DMS79 (cell line): ENCODE measurements at regions not wholly inside any gene's neighbourhood (a gene's known extent, or its start where the extent isn't known, plus 50 kb on each side); places are given as distances from the start of the nearest gene placed in this dataset.

Experiments used
- DNase-seq: peaks from one replicate; lab custom pipeline; 2025; lab: John Stamatoyannopoulos, UW

DNA sequence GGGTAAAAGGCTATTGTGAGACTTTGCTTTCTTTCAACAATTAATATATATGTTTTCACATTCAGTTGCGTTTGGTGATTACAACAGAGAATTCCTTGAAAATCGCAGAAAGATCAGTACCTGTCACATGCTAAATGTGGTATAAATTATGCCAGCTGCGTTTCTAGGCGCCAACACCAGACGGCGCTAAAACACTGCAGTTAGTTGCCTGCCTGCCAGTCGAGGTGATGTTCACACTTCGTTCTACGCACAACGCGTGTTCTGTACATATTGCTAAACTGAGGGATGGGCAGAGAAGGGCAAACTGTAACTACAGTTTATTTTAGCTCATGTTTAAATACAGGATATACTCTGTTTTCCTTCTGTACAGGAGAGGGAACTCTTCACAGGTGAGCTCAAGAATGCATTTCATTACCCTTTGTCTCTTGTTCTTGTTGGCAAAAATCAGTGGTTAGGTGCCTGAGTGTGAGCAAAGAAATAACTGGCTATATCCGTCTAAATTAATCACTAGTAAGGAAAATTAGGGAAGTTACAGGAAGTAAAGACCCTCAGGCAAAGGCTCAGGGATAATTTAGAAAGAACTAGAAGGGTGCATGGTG is 100.1 kb upstream of the RGS17 start:
- no peak for DNase-seq

DNA sequence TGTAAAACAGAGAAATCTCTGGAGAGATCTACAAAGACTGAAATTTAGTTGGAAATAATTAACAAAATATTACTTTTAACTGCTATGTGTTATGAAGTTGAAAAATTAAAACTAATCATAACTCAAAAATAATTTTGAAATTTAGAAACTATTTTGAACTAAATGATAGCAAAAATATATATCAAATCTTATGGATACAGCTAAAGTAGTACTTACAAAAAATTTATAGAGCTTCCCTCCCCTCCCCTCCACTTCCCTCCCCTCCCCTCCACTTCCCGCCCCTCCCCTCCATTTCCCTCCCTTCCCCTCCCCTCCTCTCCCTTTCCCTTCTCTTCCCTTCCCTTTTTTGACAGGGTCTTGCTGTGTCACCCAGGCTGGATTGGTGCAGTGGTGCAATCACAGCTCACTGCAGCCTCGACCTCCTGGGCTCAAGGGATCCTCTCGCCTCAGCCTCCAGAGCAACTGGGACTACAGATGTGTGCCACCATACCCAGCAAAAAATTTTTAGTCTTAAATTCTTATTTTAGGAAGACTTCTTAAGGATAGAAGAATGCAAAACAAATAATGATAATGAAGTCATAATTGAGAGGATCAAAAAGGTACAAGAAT is 87.2 kb upstream of the RGS17 start:
- DNase-seq: no peak

DNA sequence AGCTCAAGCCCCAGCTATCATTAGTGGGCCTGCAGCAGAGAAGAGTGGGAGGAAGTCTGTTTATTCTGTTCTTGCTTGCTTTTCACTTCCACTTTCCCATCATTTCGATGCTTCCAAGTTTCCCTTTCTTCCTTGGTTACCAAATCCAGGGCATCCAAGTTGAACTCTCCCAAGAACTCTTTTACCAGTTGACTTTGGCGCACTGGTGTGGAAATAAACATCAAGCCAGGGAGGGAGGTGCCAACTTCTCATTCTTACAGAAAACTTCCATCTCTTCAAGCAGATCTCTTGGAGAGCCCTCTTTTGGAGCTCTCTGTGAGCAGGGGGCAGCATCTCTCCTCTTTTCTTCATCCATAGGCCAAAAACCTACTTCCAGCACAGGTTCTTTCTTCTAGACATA is 85.7 kb upstream of the RGS17 start:
- DNase-seq: no peak

DNA sequence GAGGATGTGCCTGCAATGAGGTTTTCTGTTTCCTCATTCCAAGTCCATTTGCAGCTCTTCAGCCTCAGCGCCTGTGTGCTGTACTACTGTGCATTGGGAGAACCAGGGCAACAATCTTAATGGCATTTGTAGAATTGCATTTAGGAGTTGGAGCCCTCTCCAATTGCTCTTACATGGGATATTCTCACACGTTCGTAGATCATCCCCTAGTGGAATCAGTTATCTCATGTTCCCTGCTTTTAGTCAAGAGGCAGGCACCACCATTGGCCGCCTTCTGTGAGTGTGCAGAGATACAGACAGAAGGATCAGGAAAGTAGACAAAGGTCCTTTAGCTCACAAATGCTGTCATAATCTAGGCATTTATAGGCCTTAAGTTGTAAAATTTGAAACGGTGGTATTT is 84.2 kb upstream of the RGS17 start:
- no peak for DNase-seq

DNA sequence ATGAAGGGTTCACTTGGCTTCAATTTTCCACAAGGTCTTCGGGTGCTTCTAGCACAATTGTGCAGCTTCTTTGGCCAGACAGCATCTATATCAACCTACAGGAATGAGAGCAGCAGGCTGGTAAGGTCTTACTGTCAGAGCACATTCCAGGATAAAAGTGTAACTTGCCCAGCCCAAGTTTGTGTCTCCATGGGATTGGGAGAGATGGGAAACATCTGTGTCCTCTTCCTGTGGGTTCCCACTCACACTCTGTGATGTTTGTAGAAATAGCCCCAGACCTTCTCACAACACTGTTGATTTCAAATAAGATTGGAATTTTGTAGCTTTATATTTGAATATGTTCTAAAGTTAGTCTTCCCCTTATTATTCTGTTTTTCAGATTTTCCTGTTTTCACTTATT is 83.4 kb upstream of the RGS17 start:
- no peak for DNase-seq

DNA sequence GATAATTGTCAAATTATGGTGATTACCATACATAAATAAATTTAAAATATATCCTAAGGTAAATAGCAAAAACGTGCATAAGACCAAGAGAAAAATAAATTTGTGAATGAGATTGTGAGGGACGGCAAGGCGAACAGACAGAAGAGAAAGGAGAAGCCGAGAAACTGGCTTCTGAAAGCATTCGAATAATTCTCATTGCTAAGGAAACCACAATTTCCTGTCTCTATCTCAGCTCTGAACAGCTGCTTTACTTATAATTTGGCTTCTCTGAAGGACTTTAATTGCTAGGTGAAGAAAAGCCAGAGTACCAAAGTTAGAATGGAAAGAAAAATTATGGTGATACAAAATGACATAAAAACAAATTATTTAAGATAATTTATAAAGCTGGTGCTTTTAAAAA is 79.0 kb upstream of the RGS17 start:
- no peak for DNase-seq

DNA sequence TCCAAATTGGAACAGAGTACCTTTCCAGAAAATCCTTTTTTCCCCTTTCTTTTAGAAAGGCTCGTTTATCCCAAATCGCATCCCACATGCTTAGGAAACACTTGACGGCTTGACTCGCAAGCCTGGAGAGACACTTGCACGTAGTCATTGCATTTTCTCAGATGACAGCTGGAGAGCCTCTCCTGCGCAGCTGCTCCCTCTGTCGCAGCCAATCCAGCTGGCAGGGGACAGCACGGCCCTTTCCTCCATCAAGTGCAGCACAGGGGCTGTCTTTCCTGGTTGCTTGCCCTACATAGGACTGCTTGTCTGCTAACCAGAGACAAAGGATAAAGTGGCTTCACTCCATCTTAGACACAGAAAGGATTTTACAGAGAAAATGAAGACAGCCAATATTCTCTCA is 77.6 kb upstream of the RGS17 start:
- DNase-seq: peak; percentile 73

DNA sequence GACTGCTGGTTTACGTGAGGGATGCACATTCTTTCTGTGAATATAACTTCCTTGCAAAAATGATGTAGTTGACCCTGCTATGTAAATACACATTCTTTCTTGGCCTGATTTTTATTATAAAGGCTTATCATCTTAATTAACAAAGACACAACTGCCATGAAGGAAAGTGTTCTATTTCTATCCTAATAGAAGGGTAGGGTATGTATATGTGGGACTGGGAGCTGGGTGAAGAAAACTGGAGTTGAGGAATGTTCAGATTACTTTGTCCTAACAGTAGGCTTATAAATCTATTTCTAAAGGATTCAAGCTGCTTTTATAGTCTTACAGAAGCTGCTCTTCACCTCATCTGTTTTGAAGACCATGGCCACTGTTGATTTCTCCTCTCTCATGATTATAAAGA is 76.5 kb upstream of the RGS17 start:
- no peak for DNase-seq

DNA sequence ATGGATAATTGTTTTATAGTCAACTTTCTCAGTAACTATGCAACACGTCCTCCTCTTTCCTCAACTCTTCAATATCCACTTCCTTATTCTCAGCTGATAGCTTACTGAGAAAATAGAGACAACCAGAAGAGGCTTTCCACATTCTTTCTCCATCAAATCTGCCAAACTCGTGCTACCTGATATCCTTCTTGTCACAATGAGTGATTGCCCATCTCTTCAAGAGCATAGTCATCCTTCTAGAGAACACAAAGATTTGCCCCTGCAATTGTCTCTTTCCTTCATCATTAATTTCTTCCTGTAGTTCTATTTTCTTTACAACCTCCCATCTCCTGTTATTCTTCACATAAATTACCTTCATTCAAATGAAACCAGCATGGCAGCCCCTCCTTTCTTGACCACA is 75.9 kb upstream of the RGS17 start:
- no peak for DNase-seq

DNA sequence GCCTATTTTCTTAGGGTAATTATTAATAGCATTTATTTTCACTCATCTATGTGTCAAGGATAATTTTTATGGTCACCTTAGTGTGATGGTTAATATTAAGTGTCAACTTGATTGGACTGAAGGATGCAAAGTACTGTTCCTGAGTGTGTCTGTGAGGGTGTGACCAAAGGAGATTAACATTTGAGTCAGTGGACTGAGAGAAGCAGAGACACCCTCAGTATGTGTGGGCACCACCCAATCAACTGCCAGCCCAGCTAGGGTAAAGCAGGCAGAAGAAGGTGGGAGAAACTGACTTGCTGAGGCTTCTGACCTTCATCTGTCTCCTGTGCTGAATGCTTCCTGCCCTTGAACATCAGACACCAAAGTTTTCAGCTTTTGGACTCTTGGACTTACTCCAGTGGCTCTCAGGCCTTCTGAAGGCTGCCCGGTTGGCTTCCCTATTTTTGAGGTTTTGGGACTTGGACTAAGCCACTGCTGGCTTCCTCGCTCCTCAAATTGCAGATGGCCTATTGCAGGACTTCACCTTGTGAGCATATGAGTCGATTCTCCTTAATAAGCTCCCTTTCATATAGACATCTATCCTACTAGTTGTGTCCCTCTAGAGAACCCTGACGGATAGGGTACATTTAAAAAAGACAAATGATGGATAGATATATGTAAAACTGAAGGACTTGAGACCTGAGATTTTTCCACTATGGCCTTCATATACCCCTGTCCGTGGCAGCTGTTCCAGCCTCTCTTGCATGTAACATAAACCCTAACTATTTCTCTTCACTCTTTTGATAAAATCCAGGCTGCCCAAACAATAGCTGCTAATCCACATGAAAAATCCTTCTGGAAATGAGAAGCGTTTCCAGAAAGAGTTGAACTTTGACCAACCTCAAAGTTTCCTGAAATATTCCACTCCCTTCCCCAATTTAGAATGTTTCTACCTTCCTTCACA is 62.1 kb upstream of the RGS17 start:
- DNase-seq: no peak

DNA sequence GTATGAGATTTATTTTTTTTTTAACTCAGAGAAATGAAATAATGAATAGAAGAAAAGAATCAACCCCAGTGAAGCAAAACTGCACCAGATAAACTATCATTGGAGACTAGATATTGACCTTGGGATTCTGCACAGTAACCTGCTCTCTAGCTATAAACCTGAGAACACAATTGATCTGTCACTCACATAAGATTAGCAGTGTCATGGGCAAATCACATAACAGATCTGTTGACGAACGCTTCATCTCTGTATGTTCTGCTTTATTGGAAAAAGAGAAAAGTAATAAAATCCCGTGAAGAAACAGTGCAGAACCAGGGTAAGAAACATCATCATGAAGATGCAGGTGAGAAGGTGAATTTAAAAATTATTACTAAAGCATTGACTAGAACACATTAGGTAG is 52.8 kb upstream of the RGS17 start:
- DNase-seq: no peak
